SH-SY5Y (cell line): ENCODE measurements at regions not wholly inside any gene's neighbourhood (a gene's known extent, or its start where the extent isn't known, plus 50 kb on each side); places are given as distances from the start of the nearest gene placed in this dataset.

Experiments used
- GATA2 ChIP-seq: IDR thresholded peaks from 2 replicates; pipeline ENCODE4 v1.6.1; 2011; ENCODE audit warnings: mild to moderate bottlenecking, low read depth, low read length
- GATA3 ChIP-seq: IDR thresholded peaks from 2 replicates; pipeline ENCODE4 v1.6.1; 2011; ENCODE audit warnings: low read depth, mild to moderate bottlenecking, low read length, moderate library complexity

DNA sequence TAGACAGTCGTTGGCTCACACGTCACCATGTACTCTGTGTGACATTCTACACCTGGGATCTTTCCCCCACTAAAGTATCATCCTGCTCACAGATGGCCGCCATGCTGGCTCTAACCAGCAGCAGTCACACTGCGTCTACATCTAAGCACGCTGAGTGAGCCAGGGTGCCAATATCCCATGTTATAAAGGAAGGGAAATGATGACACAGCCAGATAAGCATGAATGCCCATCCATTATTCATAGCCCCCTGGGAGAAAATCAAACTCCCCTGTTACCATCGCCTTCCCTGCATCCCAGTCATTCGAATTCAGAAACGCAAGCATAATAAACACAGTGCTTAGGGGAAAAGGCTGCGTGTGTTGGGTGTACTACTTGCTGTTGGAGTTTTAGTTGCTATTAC, 698.2 kb upstream of the AUTS2 start:
- TF ChIP-seq GATA3 (no peak), GATA2 (no peak)

DNA sequence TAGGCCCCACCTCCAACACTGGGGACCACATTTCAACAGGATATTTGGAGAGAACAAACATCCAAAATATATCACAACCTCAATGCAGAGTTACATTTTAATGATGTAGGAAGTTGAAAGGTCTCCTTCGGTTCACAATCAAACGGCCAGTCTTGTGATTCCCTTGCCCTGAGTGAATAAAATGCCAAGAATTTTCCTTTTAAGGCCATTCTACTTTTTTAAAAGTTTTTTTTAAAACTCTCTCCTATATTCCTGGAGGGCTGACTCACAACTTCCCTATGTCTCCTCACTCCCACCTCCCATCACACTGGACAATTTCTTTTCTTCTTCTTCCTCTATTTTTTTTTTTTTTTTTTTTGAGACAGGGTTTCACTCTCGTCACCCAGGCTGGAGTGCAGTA, 693.6 kb upstream of the AUTS2 start:
- TF ChIP-seq GATA3 (no peak), GATA2 (no peak)

DNA sequence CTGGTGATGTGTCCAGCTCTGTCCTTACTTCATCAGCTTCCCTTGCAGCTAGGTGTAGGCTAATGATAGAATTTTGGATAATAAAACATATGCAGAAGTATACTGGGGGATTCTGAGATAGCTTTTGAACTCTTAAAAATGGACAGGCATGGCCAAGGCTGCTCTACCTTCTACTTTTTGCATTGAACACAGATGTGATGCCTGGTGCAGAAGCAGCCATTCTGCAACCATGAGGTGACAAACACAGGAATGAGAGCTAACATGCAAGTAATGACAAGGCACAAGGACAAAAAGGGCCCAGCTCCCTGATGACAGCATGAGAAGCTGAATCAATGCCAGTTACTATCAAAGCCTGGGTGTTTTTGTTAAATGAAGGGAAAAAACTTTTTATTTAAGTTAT, 686.5 kb upstream of the AUTS2 start:
- TF ChIP-seq GATA2 (no peak), GATA3 (no peak)

DNA sequence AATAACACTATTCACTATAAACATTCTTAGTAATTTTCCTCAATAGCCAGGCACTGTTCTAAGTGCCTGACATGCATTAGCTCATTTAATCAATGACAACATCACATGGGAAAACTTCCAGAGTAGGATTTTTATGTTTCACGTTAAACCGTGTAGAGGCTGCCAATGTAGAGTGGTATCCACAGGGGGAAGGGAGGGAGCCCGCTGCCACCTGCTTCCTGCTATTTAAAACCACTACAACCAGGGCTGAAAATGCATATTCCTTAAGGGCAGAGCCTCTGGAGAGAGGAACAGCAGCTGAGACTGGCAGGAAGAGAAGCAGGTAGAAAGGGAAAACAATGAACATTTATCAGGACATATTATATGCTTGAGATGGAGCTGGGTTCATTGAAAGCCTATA, 684.3 kb upstream of the AUTS2 start:
- TF ChIP-seq GATA3, result no peak
- no peak for TF ChIP-seq GATA2

DNA sequence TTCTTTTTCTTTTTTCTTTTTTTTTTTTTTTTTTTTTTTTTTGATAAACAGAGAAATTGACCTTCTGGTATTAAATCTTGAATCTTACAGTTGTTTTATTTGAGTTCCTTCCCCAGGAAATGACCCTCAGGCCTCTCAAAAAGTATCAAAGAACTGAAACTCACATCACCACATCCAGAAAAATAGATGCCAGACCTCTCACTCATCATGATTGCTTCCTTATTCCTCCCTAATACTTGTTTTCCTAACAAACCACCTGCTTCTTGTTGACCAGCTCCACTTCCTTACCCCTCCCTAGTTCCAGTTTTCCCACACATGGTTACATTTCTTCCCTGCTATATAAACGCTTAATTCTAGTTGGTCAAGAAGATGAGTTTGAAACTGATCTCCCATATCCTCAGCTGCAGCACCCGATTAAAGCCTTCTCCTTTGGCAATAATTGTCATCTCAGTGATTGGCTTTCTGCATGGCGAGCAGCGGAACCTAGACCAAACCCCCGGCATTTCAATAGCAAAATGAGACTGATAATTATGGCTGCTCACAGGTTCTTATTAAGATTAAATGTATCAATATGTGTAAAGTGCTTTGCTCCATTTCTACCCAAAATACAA, 681.1 kb upstream of the AUTS2 start:
- TF ChIP-seq GATA3 (no peak), GATA2 (no peak)

DNA sequence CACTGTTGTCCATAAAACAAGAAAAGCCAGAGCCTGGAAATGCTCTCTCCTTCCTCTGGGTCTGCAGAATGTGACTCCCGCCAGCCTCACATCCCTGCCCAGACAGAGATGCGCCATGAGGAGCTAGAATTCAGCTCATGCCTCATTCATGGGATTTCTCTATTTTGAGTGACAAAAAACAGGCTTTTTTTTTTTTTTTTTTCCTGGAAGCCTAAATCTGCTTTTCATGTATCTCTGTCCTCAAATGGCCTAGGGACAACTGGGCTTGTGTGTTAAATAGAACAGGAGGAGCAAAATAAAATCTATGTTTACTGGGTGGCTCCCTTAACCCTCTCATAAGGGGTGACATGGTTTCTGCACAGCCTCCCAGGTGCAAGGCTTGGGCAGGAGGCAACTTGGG, 679.7 kb upstream of the AUTS2 start:
- TF ChIP-seq GATA3 (no peak), GATA2 (no peak)

DNA sequence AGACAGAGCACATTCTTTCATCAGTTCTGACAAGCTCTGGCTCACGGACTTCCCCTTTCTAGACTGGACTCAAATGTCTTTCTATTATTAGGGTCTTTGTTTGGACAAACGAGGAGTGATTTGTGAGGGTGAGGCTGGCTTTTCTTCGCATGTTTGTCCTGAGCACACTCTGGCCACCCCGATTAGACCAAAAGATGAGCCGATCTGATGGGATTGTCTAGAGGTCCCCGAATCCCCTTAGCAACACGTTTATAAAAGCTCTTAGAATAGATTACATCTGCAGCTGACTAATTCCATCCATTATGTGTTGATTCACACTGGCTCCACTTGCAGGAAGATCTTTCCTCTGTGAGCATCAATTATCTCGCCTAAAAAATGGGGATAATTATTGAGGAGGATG, 675.4 kb upstream of the AUTS2 start:
- TF ChIP-seq GATA3 (no peak), GATA2 (no peak; the same call in none of the 2 replicates)

DNA sequence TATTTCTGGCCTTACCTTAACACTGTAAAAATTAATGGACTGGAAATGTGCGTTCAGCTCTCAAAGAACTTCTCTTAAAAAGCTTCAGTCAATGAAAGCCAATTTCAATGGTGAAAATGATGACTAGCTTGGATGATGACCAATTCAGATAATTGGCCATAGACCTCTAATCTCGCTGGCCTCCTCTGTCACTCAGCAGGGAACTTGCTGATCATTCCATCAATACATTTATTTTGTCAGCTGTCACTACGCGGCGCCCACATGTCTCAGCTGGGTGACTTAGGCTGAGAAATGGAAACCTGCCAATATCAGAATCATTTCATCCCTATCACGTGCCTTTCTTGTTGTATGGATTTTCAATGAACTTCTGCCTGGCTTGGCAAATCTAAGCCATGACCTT, 673.0 kb upstream of the AUTS2 start:
- no peak for TF ChIP-seq GATA2
- no peak for TF ChIP-seq GATA3

DNA sequence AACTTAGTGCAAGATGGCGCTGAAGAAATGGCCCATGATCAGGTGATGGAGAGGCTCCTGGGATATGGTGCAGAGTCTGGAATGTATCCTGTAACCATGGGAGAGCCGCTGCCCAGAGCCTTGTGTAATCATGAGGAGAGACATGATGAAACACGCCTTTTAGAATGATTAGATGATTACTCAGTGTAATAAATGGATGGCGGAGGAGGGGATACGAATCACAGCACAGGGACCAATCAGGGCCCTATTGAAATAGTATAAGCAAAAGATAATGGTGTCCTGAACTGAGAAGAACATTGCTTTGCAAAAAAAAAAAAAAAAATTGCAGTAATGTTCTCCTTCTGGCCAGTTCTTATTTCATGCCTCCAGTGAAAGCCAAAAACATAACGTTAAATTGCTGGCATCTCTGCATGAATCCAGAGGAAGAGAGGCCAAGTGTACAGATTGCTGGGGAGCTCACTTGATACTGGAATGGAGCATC, 668.5 kb upstream of the AUTS2 start:
- TF ChIP-seq GATA3, result no peak
- no peak for TF ChIP-seq GATA2

DNA sequence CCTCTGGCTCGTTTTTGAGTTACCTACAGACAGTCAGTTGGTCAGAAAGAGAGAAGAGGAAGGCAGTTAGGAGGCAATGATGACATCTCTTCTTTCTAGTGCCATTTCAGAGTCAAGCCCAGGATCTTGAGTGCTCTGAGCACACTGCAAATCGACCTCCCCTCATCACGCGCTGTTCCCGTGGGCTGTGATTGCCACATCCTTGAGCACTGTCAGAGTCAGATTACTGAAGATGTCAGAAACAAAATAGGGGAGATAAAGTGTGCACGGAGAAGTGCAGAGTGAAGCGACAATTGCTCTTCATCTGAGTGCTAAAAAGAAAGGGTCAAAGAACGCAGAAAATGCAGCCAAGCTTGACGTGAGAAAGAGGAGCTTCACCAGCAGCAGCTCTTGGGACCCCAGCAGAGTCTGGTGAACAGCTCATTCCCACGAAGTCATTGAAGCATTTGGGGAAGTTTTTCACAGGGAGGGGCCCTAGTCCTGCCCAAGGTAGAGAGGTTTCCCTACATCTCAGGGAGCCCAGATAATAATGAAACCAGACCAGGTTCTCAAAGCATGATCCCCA, 661.7 kb upstream of the AUTS2 start:
- TF ChIP-seq GATA2, result no peak
- TF ChIP-seq GATA3, result no peak

DNA sequence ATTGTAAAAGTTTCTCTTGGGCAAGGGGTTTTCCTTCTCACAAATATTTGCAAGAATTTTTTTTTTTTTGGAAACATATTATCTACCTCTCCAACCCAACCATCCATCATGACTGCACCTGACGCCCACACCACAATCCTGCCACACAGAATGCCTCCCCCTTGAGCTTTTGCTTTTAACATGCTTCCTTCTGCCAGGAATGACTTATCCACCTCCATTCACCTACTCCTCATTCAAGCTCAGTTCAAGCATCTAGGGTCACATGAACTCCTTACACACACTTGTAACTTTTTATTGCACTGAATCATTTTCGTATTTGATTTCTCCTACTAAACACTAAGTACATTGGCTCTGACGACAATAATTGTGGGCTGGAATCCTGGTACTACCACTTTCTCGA, 660.1 kb upstream of the AUTS2 start:
- TF ChIP-seq GATA2 (no peak), GATA3 (no peak)

DNA sequence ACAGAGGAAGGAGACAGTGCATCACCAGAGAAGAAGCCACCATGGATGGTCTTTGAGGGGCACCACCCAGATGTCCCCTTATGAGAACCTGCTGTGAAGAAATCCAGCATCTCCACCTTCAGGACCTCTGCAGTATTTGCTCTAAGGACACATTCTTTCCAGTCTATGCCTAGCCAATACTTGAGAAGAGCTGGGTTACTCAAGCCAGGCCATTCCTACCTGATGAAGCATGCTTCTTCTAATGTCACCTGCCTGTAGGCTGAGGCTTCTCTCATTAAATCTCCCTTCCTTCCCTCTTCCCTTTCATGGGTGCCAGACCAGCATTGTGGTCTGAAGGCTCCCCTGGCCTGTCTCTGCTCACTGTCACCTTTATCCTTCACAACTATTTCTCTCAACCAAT, 654.5 kb upstream of the AUTS2 start:
- TF ChIP-seq GATA2 (no peak), GATA3 (no peak)

DNA sequence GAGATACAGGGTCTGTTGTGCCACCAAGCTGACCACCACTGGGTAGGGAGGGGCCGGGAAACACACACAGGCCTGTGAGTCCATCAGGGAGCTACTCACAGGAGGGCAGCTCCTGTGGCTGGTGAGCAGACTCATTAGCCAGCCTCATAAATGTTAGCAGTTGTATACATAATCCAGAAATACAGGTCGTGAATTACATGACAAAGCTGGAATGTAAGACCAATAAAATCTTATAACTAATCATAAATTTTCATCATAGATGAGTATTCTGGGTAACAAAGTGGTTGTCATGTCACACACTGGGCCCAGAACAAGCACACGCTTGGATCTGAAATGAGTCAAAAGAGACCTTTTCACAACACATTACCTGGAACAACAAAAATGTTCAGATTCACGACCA, 642.6 kb upstream of the AUTS2 start:
- TF ChIP-seq GATA2, result no peak

DNA sequence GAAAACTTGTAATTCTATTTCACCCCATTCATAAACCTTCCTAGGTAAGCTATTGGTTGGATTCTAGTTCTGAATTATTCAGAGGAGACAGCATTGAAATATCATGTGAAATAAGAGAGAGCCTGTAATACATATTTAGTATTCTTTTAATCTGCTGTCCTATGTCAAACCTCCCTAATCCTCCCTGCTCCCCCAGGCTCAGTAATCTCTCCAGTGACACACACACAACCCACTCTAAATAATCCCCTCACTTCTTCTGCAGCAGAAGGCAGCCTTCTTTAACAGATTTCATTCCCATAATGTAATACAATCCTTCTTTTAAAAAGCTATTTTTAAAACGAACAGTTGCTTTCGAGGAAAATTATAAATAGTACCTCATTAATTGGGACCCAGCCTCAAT, 639.7 kb upstream of the AUTS2 start:
- no peak for TF ChIP-seq GATA2
- no peak for TF ChIP-seq GATA3

DNA sequence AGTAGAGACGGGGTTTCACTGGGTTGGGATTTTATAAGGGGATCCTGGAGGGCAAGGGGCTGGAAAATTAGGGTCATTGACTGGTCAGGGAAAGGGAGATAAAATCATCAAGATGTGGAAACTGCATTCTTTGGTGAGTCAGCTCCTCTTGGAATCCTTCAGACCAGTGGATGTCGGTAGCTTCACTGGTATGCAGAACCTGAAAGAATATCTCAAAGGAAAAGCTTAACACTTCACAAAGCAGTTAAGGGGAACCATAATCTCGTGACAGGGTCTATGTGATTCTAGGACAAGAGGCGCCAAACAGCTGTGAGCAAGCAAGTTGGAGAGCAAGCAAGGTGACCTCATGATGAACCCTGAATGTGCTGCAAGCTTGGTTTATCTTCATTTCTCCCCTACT, 634.7 kb upstream of the AUTS2 start:
- TF ChIP-seq GATA3 (no peak), GATA2 (no peak)

DNA sequence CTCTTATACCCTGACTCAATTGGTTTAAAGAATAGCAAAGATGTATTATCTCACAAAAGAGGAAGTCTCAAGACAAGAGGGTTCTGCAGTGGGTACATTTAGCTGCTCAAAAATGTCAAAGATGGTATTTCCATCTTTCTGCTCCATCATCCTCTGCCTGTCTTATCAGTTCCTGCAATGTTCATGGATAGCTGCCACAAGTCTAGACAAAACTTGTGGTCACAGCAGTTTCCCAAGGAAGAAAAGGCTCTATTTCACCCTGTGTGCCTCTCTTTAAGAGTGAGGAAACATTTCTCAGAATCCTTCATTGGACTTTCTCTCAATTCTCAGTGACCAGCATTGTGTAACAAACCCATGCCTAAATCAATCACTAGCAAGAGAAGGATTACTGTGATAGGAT, 634.2 kb upstream of the AUTS2 start:
- TF ChIP-seq GATA2 (no peak), GATA3 (no peak)
